Activated naive CD8-positive, alpha-beta T cell treated with anti-CD3 and anti-CD28 coated beads, Interleukin-2, amount 10 ng/mL, durations not matched to agents 7 days and 5 days (primary cell): ENCODE measurements at regions not wholly inside any gene's neighbourhood (a gene's known extent, or its start where the extent isn't known, plus 50 kb on each side); places are given as distances from the start of the nearest gene placed in this dataset.

Source experiments
- ATAC-seq: fragments of 150-1000 bp; cut with Tn5 transposase; one replicate; pipeline ENCODE4 v1.10.0; 2021; ENCODE audit warnings: low read depth, moderate library complexity
- POLR2A ChIA-PET: fragments of 350-600 bp; sonication (Branson Sonifier 250); formaldehyde crosslinking; loops from one replicate; lab custom pipeline; 2021; ENCODE audit warnings: antibody characterized with exemption; lab: Charles Lee
- DNase-seq: peaks from one replicate; pipeline ENCODE4 v3.0.0; 2021
- H3K27ac Mint-ChIP-seq: one replicate; pipeline ENCODE4 v1.8.0; 2022; ENCODE audit warnings: mild to moderate bottlenecking, mixed read lengths
- H3K27me3 Mint-ChIP-seq: one replicate; pipeline ENCODE4 v1.8.0; 2022; ENCODE audit warnings: mild to moderate bottlenecking, moderate library complexity, mixed read lengths
- H3K36me3 Mint-ChIP-seq: one replicate; pipeline ENCODE4 v1.8.0; 2021; ENCODE audit warnings: mild to moderate bottlenecking, mixed read lengths
- H3K4me1 Mint-ChIP-seq: one replicate; pipeline ENCODE4 v1.8.0; 2021; ENCODE audit warnings: mixed read lengths
- H3K4me3 Mint-ChIP-seq: one replicate; pipeline ENCODE4 v1.8.0; 2022; ENCODE audit warnings: mild to moderate bottlenecking, moderate library complexity, mixed read lengths
- H3K9me3 Mint-ChIP-seq: one replicate; pipeline ENCODE4 v1.8.0; 2021; ENCODE audit warnings: mixed read lengths

- Mint-ChIP-seq H3K4me1 (no peaks in the 10 kb centered on the region), H3K27ac (no peak overlapping the region)
- POLR2A ChIA-PET: no interaction called here
These were observed 2057.3 kb downstream of the ARAP2 start for GRCh38 chr4:34187056-34187455.

GRCh38 chr4:34191443-34191842 is 2052.9 kb downstream of the ARAP2 start:
- POLR2A ChIA-PET: no interaction called here
- Mint-ChIP-seq H3K4me3 (no peak overlapping the region), H3K4me1 (no peaks in the 10 kb centered on the region), H3K27ac (no peak overlapping the region), H3K27me3 (no peaks in the 10 kb centered on the region), H3K36me3 (no peaks in the 10 kb centered on the region), H3K9me3 (no peaks in the 10 kb centered on the region)
- DNase-seq (no peak), ATAC-seq (no peak)

More at GRCh38 chr4:34187056-34187455, 2057.3 kb downstream of the ARAP2 start:
- DNase-seq: no peak
- no peak for ATAC-seq
- H3K4me3 Mint-ChIP-seq: no peak overlapping the region
- no peaks in the 10 kb centered on the region for H3K36me3 Mint-ChIP-seq
- H3K27me3 Mint-ChIP-seq: no peaks in the 10 kb centered on the region
- no peaks in the 10 kb centered on the region for H3K9me3 Mint-ChIP-seq

GRCh38 chr4:34193451-34194154 is 2050.7 kb downstream of the ARAP2 start:
- Mint-ChIP-seq H3K27ac (no peak overlapping the region), H3K36me3 (no peaks in the 10 kb centered on the region), H3K4me3 (no peak overlapping the region), H3K9me3 (no peaks in the 10 kb centered on the region), H3K4me1 (no peaks in the 10 kb centered on the region), H3K27me3 (no peaks in the 10 kb centered on the region)
- no peak for DNase-seq
- POLR2A ChIA-PET: no interaction called here
- ATAC-seq: no peak

GRCh38 chr4:34194585-34194984 is 2049.7 kb downstream of the ARAP2 start:
- POLR2A ChIA-PET: no interaction called here
- Mint-ChIP-seq H3K4me1 (no peaks in the 10 kb centered on the region), H3K4me3 (no peak overlapping the region), H3K27me3 (no peaks in the 10 kb centered on the region), H3K36me3 (no peaks in the 10 kb centered on the region), H3K27ac (no peak overlapping the region), H3K9me3 (no peaks in the 10 kb centered on the region)
- DNase-seq (no peak), ATAC-seq (no peak)

- H3K36me3 Mint-ChIP-seq: no peaks in the 10 kb centered on the region
- POLR2A ChIA-PET: no interaction called here
- peaks cover 5% of the 10 kb centered on the region for H3K9me3 Mint-ChIP-seq
- no peak overlapping the region for H3K4me3 Mint-ChIP-seq
- H3K4me1 Mint-ChIP-seq: no peaks in the 10 kb centered on the region
- no peaks in the 10 kb centered on the region for H3K27me3 Mint-ChIP-seq
- no peak for ATAC-seq
- no peak for DNase-seq
- no peak overlapping the region for H3K27ac Mint-ChIP-seq
These were observed 2047.9 kb downstream of the ARAP2 start for GRCh38 chr4:34196375-34196774.

GRCh38 chr4:34198966-34199365 is 2045.3 kb downstream of the ARAP2 start:
- DNase-seq (no peak), ATAC-seq (no peak)
- no peaks in the 10 kb centered on the region for H3K4me1 Mint-ChIP-seq
- H3K27ac Mint-ChIP-seq: no peak overlapping the region
- no peaks in the 10 kb centered on the region for H3K27me3 Mint-ChIP-seq
- POLR2A ChIA-PET: no interaction called here
- H3K9me3 Mint-ChIP-seq: peaks cover 5% of the 10 kb centered on the region
- no peaks in the 10 kb centered on the region for H3K36me3 Mint-ChIP-seq
- no peak overlapping the region for H3K4me3 Mint-ChIP-seq

GRCh38 chr4:34200535-34200934 is 2043.8 kb downstream of the ARAP2 start:
- peaks cover 7% of the 10 kb centered on the region for H3K9me3 Mint-ChIP-seq
- DNase-seq (no peak), ATAC-seq (no peak)
- POLR2A ChIA-PET: no interaction called here
- no peaks in the 10 kb centered on the region for H3K27me3 Mint-ChIP-seq
- no peak overlapping the region for H3K27ac Mint-ChIP-seq
- H3K36me3 Mint-ChIP-seq: no peaks in the 10 kb centered on the region
- no peaks in the 10 kb centered on the region for H3K4me1 Mint-ChIP-seq
- H3K4me3 Mint-ChIP-seq: no peak overlapping the region

GRCh38 chr4:34202154-34202553 is 2042.2 kb downstream of the ARAP2 start:
- DNase-seq: no peak

GRCh38 chr4:34220601-34221000 is 2023.7 kb downstream of the ARAP2 start:
- no peaks in the 10 kb centered on the region for H3K4me1 Mint-ChIP-seq
- no peak overlapping the region for H3K4me3 Mint-ChIP-seq
- DNase-seq: no peak
- no peak for ATAC-seq
- no peaks in the 10 kb centered on the region for H3K36me3 Mint-ChIP-seq
- H3K27ac Mint-ChIP-seq: no peak overlapping the region
- peaks cover 5% of the 10 kb centered on the region for H3K9me3 Mint-ChIP-seq
- H3K27me3 Mint-ChIP-seq: no peaks in the 10 kb centered on the region
- POLR2A ChIA-PET: no interaction called here

More at GRCh38 chr4:34202154-34202553, 2042.2 kb downstream of the ARAP2 start:
- H3K4me1 Mint-ChIP-seq: no peaks in the 10 kb centered on the region
- H3K27ac Mint-ChIP-seq: no peak overlapping the region
- no peaks in the 10 kb centered on the region for H3K36me3 Mint-ChIP-seq
- peaks cover 7% of the 10 kb centered on the region for H3K9me3 Mint-ChIP-seq
- no peak for ATAC-seq
- POLR2A ChIA-PET: no interaction called here
- H3K27me3 Mint-ChIP-seq: no peaks in the 10 kb centered on the region
- H3K4me3 Mint-ChIP-seq: no peak overlapping the region

- Mint-ChIP-seq H3K27ac (no peak overlapping the region), H3K36me3 (no peaks in the 10 kb centered on the region), H3K4me1 (no peaks in the 10 kb centered on the region), H3K27me3 (no peaks in the 10 kb centered on the region), H3K9me3 (peaks cover 5% of the 10 kb centered on the region), H3K4me3 (no peak overlapping the region)
- ATAC-seq: no peak
- POLR2A ChIA-PET: no interaction called here
- DNase-seq: no peak
These were observed 2022.3 kb downstream of the ARAP2 start for GRCh38 chr4:34221986-34222385.

- no peaks in the 10 kb centered on the region for H3K4me1 Mint-ChIP-seq
- POLR2A ChIA-PET: no interaction called here
- no peak overlapping the region for H3K4me3 Mint-ChIP-seq
- ATAC-seq (no peak), DNase-seq (no peak)
- H3K9me3 Mint-ChIP-seq: peaks cover 9% of the 10 kb centered on the region
- H3K27me3 Mint-ChIP-seq: no peaks in the 10 kb centered on the region
- H3K27ac Mint-ChIP-seq: no peak overlapping the region
- no peaks in the 10 kb centered on the region for H3K36me3 Mint-ChIP-seq
These were observed 2008.2 kb downstream of the ARAP2 start for GRCh38 chr4:34236118-34236517.

GRCh38 chr4:34245276-34245675 is 1999.0 kb downstream of the ARAP2 start:
- DNase-seq (no peak), ATAC-seq (no peak)
- no peak overlapping the region for H3K27ac Mint-ChIP-seq
- H3K4me1 Mint-ChIP-seq: no peaks in the 10 kb centered on the region
- POLR2A ChIA-PET: no interaction called here
- no peaks in the 10 kb centered on the region for H3K27me3 Mint-ChIP-seq
- peaks cover 10% of the 10 kb centered on the region for H3K9me3 Mint-ChIP-seq
- no peaks in the 10 kb centered on the region for H3K36me3 Mint-ChIP-seq
- no peak overlapping the region for H3K4me3 Mint-ChIP-seq

GRCh38 chr4:34250562-34250961 is 1993.8 kb downstream of the ARAP2 start:
- Mint-ChIP-seq H3K36me3 (no peaks in the 10 kb centered on the region), H3K4me1 (no peaks in the 10 kb centered on the region), H3K4me3 (no peak overlapping the region), H3K27ac (no peak overlapping the region), H3K9me3 (peaks cover 12% of the 10 kb centered on the region), H3K27me3 (no peaks in the 10 kb centered on the region)
- DNase-seq (no peak), ATAC-seq (no peak)
- POLR2A ChIA-PET: no interaction called here

GRCh38 chr4:34253239-34253638 is 1991.1 kb downstream of the ARAP2 start:
- no peak overlapping the region for H3K27ac Mint-ChIP-seq
- POLR2A ChIA-PET: no interaction called here
- ATAC-seq (no peak), DNase-seq (no peak)
- no peaks in the 10 kb centered on the region for H3K4me1 Mint-ChIP-seq
- no peaks in the 10 kb centered on the region for H3K27me3 Mint-ChIP-seq
- H3K36me3 Mint-ChIP-seq: no peaks in the 10 kb centered on the region
- H3K4me3 Mint-ChIP-seq: no peak overlapping the region
- H3K9me3 Mint-ChIP-seq: peaks cover 14% of the 10 kb centered on the region
